ENCODE measurements at regions not wholly inside any gene's neighbourhood (a gene's known extent, or its start where the extent isn't known, plus 50 kb on each side); places are given as distances from the start of the nearest gene placed in this dataset.
A peak's percentile ranks its signal among the peaks of the same experiment; 100 is the strongest.
"Not testable (repeated sequence)": the region's sequence is repeated elsewhere in the genome, so short reads cannot be mapped to it uniquely, and the experiment has no call there.

GRCh38 chr6:100240798-100241197 lies 223.9 kb downstream of the SIM1 start:
- H3K27ac Mint-ChIP-seq = no peak overlapping the region
- no peaks in the 10 kb centered on the region for H3K9me3 Mint-ChIP-seq
- ATAC-seq = no peak
- no peaks in the 10 kb centered on the region for H3K36me3 Mint-ChIP-seq
- no peak for DNase-seq (ENCODE audit: low spot score in 2 of 2)

DNA sequence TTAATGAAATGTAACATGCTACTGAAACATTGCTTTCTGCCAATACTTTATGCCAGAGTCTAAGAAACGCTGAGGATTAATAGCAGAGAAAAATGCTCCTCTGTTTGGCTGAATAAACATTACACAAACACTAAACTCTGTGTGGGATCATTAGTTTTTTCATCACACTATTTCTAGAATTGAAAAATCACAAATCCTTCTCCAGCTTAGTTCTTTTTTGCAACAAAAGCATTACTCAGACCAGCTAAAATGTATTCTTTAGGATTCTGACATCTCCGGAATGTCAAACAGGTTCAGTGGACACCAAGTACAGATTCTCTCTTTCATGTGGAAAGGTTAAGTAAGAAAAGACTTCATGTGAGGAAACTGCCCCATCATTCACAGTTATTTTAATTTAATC lies 226.9 kb downstream of the SIM1 start:
- ATAC-seq (no peak), DNase-seq (ENCODE audit: low spot score in 2 of 2) (no peak)
- Mint-ChIP-seq H3K9me3 (no peaks in the 10 kb centered on the region), H3K36me3 (no peaks in the 10 kb centered on the region), H3K27ac (no peak overlapping the region)

GRCh38 chr6:100236389-100236788 lies 228.3 kb downstream of the SIM1 start:
- Mint-ChIP-seq H3K36me3 (no peaks in the 10 kb centered on the region), H3K27ac (no peak overlapping the region), H3K9me3 (no peaks in the 10 kb centered on the region)
- DNase-seq (ENCODE audit: low spot score in 2 of 2) = no peak
- no peak for ATAC-seq

DNA sequence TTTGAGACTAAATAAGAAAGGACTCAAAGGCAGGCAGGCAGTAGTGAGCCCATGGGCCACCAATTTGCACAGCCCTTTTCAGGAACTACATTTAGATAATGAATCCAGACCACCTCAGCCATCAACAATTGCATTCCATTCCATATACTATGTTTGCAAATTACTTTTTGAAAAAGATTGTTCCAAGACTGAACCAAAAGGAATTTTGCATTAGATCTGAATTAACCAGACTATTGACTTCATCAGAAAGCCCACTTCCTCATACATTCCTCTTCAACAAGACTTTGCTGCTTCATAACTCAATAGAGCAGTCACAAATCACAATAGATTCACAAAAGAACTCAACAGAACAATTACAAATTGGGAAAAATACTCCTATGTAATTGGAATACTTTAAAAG lies 229.1 kb downstream of the SIM1 start:
- no peak overlapping the region for H3K27ac Mint-ChIP-seq
- H3K36me3 Mint-ChIP-seq = peaks cover 0 to under 1% of the 10 kb centered on the region in 2 donors
- no peak for ATAC-seq
- H3K9me3 Mint-ChIP-seq = no peaks in the 10 kb centered on the region
- no peak for DNase-seq (ENCODE audit: low spot score in 2 of 2)

DNA sequence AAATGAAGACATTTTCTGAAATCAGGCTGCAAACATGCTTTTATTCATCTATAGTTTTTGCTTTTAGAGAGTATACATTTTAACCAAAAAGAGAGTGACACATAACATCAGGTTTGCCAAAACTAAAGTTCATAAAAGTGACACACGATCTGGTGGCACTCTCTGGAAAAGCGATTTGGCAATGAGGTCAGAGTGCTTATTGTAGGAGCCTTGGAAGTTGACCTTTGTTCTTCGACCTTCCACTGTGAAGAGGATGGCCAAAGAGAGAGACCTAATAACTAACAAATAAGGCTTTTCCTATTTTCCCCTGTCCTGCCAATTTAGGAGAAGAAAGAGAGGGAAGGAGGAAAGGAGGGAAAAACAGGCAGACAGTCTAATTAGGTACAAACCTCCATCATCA lies 230.1 kb downstream of the SIM1 start:
- no peak for DNase-seq (ENCODE audit: low spot score in 2 of 2)
- peaks cover 0 to 8% of the 10 kb centered on the region in 2 donors for H3K9me3 Mint-ChIP-seq
- H3K27ac Mint-ChIP-seq = no peak overlapping the region
- H3K36me3 Mint-ChIP-seq = peaks cover 0 to 10% of the 10 kb centered on the region in 2 donors
- ATAC-seq = no peak

DNA sequence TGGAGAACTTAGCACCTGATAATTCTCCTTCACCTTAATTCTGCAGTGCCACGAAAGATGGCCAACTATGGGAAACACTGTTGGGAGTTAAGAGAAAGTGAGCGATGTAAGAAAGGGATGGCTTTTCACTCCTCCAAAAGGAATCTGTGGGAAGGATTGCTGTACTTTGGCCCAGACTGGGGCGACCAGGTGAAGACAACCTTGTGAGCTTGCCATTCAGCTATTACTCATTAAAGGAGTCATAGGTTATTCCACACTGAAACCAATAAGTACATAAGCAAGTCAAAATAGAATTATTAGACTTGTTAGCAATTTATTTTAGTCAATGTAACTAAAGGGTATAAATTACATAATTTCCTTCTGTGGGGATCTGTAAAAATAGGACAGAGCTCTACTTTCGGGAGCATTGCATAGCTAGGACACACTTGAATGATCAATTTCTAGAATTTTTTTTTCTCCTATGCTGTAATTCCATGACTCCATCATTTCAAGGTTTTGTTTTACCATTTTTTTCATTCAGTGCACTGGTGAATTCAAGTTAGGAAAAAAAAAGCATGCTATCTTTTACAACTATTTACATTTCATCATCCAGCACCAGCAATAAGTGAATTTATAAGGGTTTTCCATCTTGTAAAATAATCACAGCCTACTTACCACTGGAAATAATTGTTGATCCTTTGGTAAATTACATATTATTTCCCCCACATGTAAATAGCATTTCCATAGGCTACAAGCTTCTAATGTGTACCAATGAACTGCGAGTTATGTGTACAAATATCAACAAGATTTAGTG lies 231.7 kb downstream of the SIM1 start:
- H3K9me3 Mint-ChIP-seq = peaks cover 0 to 8% of the 10 kb centered on the region in 2 donors
- DNase-seq (ENCODE audit: low spot score in 2 of 2) (no peak), ATAC-seq (no peak)
- no peak overlapping the region for H3K27ac Mint-ChIP-seq
- H3K36me3 Mint-ChIP-seq = peaks cover 0 to 10% of the 10 kb centered on the region in 2 donors

DNA sequence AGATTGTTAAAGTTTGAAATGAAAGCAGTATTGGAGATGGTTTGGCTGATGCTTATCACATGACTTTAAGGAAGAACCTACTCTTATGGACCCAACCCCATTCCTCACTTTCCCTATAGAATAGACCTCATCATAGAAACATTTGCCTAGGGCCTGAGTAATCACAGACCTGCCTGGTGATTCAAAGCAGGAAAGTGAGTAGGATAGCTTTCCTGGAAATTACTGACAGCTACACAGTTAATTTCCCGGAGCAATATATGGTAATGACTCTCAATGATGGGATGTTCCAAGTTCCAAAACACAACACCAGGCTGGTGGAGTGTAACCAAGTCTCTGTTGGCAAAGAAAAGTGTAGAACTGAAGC lies 233.8 kb downstream of the SIM1 start:
- Mint-ChIP-seq H3K27ac (no peak overlapping the region), H3K36me3 (peaks cover 0 to 10% of the 10 kb centered on the region in 2 donors), H3K9me3 (peaks cover 0 to 8% of the 10 kb centered on the region in 2 donors)
- DNase-seq (ENCODE audit: low spot score in 2 of 2) (no peak), ATAC-seq (peak in 1 of 2 donors; percentile 24)

- Mint-ChIP-seq H3K36me3 (peaks cover 0 to 10% of the 10 kb centered on the region in 2 donors), H3K9me3 (peaks cover 0 to 8% of the 10 kb centered on the region in 2 donors), H3K27ac (no peak overlapping the region)
- DNase-seq (ENCODE audit: low spot score in 2 of 2) = no peak
- no peak for ATAC-seq
These were observed 234.4 kb downstream of the SIM1 start for GRCh38 chr6:100230115-100230952.

DNA sequence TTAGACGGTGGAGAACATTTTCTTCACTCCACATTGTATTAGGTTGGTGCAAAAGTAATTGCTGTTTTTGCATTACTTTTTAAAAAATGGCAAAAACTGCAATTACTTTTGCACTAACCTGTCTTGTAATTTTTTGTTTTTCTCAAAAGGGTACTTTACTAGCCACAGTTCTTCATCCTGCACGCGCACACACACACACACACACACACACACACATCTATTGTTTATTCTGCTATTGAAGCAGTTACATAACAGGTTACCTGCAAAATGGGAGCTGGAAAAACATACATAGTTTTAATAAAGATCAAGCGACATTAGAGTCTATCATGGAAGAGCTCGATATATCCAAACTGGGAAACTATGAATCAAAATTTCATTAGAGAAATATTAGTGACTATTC lies 235.2 kb downstream of the SIM1 start:
- DNase-seq (ENCODE audit: low spot score in 2 of 2) (no peak), ATAC-seq (no peak)
- peaks cover 0 to 10% of the 10 kb centered on the region in 2 donors for H3K36me3 Mint-ChIP-seq
- H3K9me3 Mint-ChIP-seq = peaks cover 0 to 8% of the 10 kb centered on the region in 2 donors
- no peak overlapping the region for H3K27ac Mint-ChIP-seq

- ATAC-seq = peak; percentile 76
- DNase-seq (ENCODE audit: low spot score in 2 of 2) = peak; percentile 8 to 52
- H3K36me3 Mint-ChIP-seq = peaks cover 0 to 10% of the 10 kb centered on the region in 2 donors
- H3K9me3 Mint-ChIP-seq = peaks cover 0 to 8% of the 10 kb centered on the region in 2 donors
- H3K27ac Mint-ChIP-seq = no peak overlapping the region
These were observed 234.9 kb upstream of the MCHR2 start for GRCh38 chr6:100228834-100229441.

- Mint-ChIP-seq H3K9me3 (peaks cover 0 to 8% of the 10 kb centered on the region in 2 donors), H3K27ac (no peak overlapping the region), H3K36me3 (peaks cover 0 to 10% of the 10 kb centered on the region in 2 donors)
- DNase-seq (ENCODE audit: low spot score in 2 of 2) (no peak), ATAC-seq (peak in 1 of 2 donors; percentile 20)
These were observed 234.4 kb upstream of the MCHR2 start for GRCh38 chr6:100228437-100228833.

GRCh38 chr6:100226811-100227210 lies 232.8 kb upstream of the MCHR2 start:
- Mint-ChIP-seq H3K27ac (no peak overlapping the region), H3K36me3 (peaks cover 0 to 10% of the 10 kb centered on the region in 2 donors), H3K9me3 (peaks cover 4 to 8% of the 10 kb centered on the region in 2 donors)
- ATAC-seq (no peak), DNase-seq (ENCODE audit: low spot score in 2 of 2) (no peak)

GRCh38 chr6:100223952-100224351 lies 229.9 kb upstream of the MCHR2 start:
- H3K9me3 Mint-ChIP-seq; H3K27ac Mint-ChIP-seq; ATAC-seq; H3K36me3 Mint-ChIP-seq; DNase-seq (ENCODE audit: low spot score in 2 of 2): not testable (repeated sequence)

GRCh38 chr6:100220543-100220942 lies 226.5 kb upstream of the MCHR2 start:
- Mint-ChIP-seq H3K9me3 (peaks cover 0 to 4% of the 10 kb centered on the region in 2 donors), H3K27ac (no peak overlapping the region), H3K36me3 (no peaks in the 10 kb centered on the region)
- ATAC-seq (no peak), DNase-seq (ENCODE audit: low spot score in 2 of 2) (no peak)

DNA sequence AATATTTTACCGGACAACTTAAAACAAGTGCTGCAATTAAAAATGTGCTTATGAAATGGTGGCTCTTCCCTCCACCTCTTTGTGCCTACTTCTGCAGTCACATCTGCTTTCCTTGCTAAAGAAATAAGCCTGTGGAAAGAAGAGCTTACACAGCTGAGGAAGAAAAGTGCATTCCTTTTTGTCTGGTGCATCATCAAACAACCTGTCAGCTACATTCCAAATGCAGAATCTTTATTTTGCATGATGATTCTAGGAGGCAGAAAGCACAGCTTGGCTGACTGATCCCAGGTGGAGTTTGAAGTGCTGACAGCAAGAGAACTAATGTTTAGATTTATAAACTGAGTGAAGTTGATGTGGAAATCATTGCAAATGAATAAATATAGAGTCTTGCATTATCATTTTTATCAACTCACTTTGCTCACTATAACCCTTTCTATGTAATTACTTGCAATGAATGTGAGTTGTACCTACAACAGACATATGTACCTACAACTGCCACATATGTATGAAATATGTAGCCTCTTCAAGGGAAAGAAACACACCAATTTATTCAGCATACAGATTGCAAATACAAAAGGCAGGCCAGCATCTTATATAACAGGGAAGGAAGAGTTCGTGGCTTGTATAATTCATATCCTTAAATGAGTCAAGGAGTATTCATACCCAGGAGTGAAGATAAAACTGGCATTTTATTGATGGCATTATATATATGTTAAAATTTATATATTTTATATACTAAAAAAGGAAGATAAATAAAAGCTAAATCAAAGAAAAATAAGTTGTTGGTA lies 223.4 kb upstream of the MCHR2 start:
- Mint-ChIP-seq H3K36me3 (no peaks in the 10 kb centered on the region), H3K27ac (no peak overlapping the region), H3K9me3 (peaks cover 7 to 9% of the 10 kb centered on the region in 2 donors)
- DNase-seq (ENCODE audit: low spot score in 2 of 2) = no peak
- ATAC-seq = no peak

- ATAC-seq (no peak), DNase-seq (ENCODE audit: low spot score in 2 of 2) (no peak)
- Mint-ChIP-seq H3K27ac (no peak overlapping the region), H3K36me3 (no peaks in the 10 kb centered on the region), H3K9me3 (peaks cover 6 to 7% of the 10 kb centered on the region in 2 donors)
These were observed 222.7 kb upstream of the MCHR2 start for GRCh38 chr6:100216760-100217159.
